Activated gamma-delta T cell treated with anti-CD3 and anti-CD28 coated beads, Interleukin-2, amount 50 U/mL, for 16 hours (primary cell): ENCODE measurements at regions not wholly inside any gene's neighbourhood (a gene's known extent, or its start where the extent isn't known, plus 50 kb on each side); places are given as distances from the start of the nearest gene placed in this dataset.
A peak's percentile ranks its signal among the peaks of the same experiment; 100 is the strongest.
"Not testable (repeated sequence)": the region's sequence is repeated elsewhere in the genome, so short reads cannot be mapped to it uniquely, and the experiment has no call there.

ENCODE experiments used
- DNase-seq: peaks from one replicate; pipeline ENCODE4 v3.0.0-alpha.2; 2020; ENCODE audit warnings: low read depth

DNA sequence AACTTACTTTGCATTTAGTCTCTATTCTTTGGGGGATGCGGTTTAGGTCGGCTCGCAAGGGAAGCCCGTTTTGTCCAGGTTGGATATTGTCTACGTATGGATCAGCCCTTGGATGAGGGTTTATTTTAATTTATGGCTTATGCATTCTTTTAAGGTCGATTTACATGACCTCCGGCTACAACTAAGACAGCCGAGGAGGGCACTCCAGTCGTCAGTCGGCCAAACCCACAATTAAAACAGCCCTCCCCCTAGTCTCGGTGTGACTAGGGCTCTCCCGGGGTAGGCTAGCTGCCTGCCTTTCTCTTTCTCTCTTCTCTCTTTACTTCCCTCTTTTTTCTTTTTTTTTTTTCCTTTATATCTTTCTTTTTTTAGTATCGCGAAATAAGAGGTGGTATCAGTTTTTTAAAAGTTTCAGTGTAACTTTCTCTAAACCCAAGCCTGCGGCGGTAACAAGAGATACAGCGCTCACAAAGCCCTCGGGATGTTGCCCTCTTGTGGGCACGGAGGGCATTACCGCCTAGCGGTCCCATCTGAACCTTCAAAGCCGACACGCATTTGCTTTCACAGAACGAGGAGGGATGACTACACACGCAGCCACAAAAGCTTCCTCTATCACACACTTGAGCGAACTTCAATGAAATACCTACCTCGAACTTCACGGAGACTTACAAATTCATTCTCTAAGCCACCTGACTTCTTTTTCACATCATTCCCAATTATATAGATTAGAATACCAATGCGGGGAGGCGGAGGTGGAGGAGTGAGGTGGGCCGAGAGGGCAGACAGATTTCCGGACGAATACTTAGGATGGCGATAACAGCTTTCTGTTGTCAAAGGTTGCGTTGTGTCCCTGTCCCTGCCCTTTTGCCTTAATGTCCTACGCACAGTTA, 132.3 kb upstream of the C11orf58 start:
- DNase-seq = peak; percentile 65

DNA sequence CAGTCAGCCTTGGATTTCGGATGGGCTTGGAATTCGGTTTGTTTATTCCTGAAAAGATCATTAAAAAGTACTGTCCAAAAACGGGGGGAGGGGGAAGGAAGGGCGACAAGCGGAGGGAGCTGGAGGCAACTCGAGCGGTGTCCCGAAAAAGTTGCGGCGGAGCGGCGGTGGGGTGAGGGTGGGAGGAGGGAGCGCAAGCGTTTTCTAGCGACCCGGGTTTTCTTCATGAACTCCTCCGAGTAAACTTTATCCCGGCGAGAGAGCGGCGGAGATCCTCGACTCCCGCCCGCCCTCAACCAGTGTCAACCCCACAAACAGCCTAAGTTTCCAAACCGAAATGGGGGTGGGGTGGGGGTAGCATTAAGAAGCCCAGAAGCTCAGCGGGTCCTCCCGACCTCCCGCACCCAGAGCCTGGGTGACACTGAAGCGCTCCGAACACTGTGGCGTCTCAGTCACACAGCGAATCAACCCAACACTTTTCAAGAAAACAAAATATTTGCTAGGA, 133.0 kb upstream of the C11orf58 start:
- DNase-seq = no peak

- DNase-seq = no peak
Measured at GRCh38 chr11:16604794-16605388, 133.6 kb upstream of the C11orf58 start.

DNA sequence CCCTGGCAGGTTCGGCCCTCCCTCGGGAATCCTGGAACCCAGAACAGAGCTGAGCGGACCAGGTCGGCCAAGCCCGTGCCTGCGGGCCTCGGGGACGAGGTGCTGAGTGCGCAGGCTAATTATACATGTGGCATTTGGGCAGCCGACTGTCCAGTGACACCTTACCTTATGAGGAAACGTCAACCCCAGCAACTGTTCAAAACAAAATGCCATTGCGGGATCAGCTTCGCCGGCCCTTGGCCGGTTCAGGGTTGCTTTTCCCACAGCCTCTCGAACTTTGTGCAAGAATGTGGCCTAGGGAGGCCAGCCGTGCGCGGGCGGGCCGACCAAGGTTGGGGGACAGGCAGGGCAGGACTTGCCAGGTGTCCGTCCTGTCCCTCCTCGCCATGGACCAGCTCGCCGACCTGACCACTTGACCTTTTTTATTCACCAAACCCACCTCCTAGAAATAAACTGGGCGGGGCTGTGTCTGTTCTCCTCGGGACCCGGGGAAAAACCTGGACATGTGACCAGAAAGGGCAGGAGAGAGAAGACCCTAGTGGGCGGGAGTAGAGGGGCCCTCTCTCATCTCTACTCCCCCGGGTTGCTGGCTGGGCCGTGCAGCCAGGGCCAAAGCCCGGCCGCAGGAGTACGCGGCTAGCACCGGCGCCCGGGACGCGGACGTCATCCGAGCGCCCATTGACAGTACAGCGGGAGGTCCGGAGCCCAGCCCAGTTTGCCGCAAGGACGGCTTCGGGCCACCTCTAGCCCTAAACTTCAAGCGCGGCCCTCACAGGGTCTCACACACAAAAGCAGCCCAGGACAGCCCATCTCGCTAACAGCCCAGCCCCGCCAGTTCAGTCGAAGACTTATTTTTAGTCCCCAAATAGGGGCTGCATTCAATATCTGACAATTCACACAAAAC, 134.3 kb upstream of the C11orf58 start:
- no peak for DNase-seq

GRCh38 chr11:16603245-16603644, 135.2 kb upstream of the C11orf58 start:
- no peak for DNase-seq

DNA sequence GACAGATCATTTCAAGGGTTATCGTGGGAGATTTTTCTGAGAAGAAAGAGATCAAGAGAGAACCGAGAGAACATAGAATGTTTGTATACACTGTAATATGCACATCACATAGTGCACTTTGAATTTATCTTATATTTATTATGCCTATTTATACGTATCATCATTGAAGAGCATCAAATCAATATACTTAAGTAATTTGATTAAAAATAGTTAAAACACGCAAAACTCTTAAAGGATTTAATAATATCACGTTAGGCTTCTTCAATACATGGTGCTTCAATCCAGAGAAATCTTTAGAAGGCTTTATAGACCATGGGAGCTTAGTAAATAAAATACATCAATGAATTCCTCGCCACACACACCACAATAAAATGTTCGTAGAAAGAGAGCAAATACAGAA, 139.5 kb upstream of the C11orf58 start:
- DNase-seq = no peak

DNA sequence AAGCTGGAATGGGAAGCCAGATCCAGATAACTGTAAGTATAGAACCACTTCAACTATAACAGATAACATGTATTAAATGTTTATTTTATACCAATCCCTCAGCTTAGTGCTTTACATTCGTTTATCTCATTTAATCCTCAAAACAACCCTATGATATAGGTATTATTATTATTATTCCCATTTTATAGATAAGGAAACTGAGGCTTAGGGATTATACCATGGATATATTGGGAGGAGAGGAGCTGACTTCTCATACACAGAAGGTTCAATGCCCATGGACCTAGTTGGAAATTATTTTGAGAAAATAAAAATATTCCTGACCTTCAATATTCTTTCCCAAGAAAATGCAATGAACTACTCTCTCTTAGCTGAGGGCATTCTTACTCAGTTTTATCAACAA, 140.4 kb upstream of the C11orf58 start:
- no peak for DNase-seq

- DNase-seq = no peak
Measured at GRCh38 chr11:16596231-16596630, 142.2 kb upstream of the C11orf58 start.

DNA sequence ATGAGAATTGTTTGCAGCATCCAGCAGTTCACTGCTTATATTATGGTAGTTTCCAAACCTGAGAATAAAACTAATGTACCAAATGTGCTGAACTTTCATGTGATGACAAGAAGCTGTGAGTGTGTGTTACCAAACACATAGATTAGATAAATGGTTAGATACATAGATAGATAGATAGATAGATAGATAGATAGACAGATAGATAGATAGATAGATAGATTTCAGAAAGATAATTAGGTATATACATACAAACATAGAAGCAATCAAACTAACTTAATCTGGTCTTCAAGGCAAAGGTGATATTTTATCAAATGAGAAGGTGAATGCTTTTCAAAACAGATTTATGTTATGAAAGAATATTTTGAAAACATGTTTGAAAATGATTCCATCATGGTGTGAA, 147.3 kb upstream of the C11orf58 start:
- no peak for DNase-seq

- no peak for DNase-seq
Measured at GRCh38 chr11:16587670-16588069, 150.8 kb upstream of the C11orf58 start.

GRCh38 chr11:16584569-16584968, 153.9 kb upstream of the C11orf58 start:
- no peak for DNase-seq

DNA sequence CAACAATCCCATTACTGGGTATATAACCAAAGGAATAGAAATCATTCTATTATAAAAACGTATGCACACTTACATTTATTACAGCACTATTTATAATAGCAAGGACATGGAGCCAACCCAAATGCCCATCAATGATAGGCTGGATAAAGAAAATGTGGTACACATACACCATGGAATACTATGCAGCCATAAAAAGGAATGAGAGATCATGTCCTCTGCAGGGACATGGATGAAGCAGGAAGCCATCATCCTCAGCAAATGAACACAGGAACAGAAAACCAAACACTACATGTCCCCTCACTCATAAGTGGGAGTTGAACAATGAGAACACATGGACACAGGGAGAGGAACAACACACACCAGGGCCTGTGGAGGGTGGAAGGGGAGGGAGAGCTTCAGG, 157.4 kb upstream of the C11orf58 start:
- DNase-seq = not testable (repeated sequence)

DNA sequence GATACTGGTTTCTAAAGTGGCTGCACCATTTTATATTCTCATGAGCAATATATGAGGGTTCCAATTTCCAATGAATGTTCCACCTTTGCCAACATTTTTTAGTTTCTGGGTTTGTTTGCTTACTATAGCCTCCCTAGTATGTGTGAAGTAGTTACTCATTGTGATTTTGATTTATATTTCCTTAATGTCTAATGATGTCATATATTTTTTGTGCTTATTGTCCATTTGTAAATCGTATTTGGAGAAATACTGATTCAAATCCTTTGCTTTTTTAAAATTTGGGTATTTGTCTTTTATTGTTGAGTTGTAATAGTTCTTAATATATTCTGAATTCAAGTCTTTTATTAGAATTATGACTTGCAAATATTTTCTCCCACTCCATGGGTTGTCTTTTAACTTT, 161.0 kb upstream of the C11orf58 start:
- DNase-seq = no peak

- DNase-seq = not testable (repeated sequence)
Measured at GRCh38 chr11:16574889-16575288, 163.6 kb upstream of the C11orf58 start.

- DNase-seq = no peak
Measured at GRCh38 chr11:16572945-16573344, 165.5 kb upstream of the C11orf58 start.

- DNase-seq = no peak
Measured at GRCh38 chr11:16561150-16561549, 177.3 kb upstream of the C11orf58 start.

- DNase-seq = no peak
Measured at GRCh38 chr11:16558494-16558893, 180.0 kb upstream of the C11orf58 start.

DNA sequence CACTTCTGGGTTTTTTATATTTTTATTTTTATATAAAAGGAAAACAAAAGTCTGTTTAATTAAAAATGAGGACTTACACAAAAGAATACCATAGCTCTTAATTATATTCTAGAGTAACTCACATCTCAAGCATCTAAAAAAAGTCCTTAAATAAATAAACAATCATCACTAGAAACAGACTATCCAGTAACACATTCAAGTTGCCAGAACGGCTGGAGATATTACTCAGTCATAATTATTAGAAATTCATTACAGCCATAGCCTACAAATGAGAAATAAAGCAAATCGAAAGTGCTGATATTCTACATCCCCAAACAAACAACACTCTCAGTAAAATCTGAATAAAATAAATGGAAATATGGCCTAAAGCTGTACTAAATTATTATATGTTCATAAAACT, 182.5 kb upstream of the C11orf58 start:
- DNase-seq = no peak

DNA sequence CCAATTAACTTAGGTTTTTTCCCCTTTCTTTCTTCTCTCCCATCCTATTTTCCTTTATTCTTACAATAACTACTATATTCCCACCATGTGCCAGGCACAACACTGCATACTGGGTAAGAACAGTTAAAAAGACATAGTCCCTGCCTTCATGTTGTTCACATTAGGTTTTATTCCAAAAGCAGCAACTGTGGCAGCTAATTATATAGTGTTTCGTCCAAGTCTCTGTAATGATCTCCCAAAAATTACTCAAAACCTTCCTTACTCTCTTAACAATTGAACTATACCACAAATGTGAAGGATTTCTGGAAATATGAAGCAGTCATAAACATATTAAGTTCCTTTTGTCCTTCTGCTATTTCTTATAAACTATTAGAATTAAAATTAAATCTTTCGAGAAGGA, 184.1 kb upstream of the C11orf58 start:
- no peak for DNase-seq

- DNase-seq = no peak
Measured at GRCh38 chr11:16547879-16548278, 190.6 kb upstream of the C11orf58 start.

DNA sequence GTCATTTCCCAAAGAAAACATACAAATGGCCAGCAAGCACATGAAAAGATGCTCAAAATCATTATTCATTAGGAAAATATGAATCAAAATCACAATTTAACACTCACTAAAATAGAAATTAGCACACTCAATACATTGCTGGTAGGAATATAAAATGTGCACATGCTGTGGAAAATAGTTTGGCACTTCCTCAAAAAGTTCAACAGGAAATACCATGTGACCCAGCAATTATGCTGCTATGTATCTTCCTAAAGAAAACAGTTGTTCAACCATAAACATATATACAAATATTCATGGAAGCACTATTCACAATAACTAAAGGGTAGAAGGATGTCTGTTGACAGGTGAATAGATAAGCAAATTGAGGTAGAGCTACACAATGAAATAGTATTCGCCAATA, 187.3 kb upstream of the SOX6 start:
- DNase-seq = no peak

DNA sequence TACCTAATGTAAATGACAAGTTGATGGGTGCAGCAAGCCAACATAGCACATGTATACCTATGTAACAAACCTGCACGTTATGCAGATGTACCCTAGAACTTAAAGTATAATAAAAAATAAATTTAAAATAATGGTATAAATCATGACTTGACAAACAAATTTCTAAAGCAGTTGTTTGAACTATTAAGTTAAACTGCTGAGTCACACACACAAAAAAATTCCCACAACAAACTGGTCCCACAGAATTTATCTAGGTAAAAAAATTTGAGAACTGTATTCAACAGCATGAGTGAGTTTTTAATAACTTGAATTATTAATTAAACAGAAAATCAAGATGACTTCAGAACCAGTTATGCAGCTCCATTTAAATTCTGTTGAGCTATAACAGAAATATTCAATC, 186.0 kb upstream of the SOX6 start:
- DNase-seq = no peak
